ENCODE measurements at regions not wholly inside any gene's neighbourhood (a gene's known extent, or its start where the extent isn't known, plus 50 kb on each side); places are given as distances from the start of the nearest gene placed in this dataset.

- TF ChIP-seq CTCF (IDR thresholded peaks at IDR 0.05) = no peak
- TF ChIP-seq POLR2A (IDR thresholded peaks at IDR 0.05) = no peak
Measured at GRCh38 chr2:237179161-237179560, 93.5 kb downstream of the COPS8 start.

All from suprapubic skin (tissue), 3 donors.